ENCODE measurements at regions not wholly inside any gene's neighbourhood (a gene's known extent, or its start where the extent isn't known, plus 50 kb on each side); places are given as distances from the start of the nearest gene placed in this dataset.

GRCh38 chr4:56099378-56099786 is 150.6 kb downstream of the CEP135 start:
- intact Hi-C loops (cut with micrococcal nuclease), result no loop called here

- intact Hi-C loops (cut with micrococcal nuclease), result no loop called here
Measured at GRCh38 chr4:56093576-56093975, 144.8 kb downstream of the CEP135 start.

- intact Hi-C loops (cut with micrococcal nuclease), result no loop called here
Measured at GRCh38 chr4:56092540-56092939, 143.8 kb downstream of the CEP135 start.

GRCh38 chr4:56086561-56086960 is 137.8 kb downstream of the CEP135 start:
- intact Hi-C loops (cut with micrococcal nuclease), result no loop called here

- intact Hi-C loops (cut with micrococcal nuclease), result no loop called here
Measured at GRCh38 chr4:56086073-56086541, 137.4 kb downstream of the CEP135 start.

GRCh38 chr4:56085275-56085674 is 136.5 kb downstream of the CEP135 start:
- intact Hi-C loops (cut with micrococcal nuclease), result no loop called here

- intact Hi-C loops (cut with micrococcal nuclease), result no loop called here
Measured at GRCh38 chr4:56084851-56085250, 136.1 kb downstream of the CEP135 start.
